ENCODE measurements at regions not wholly inside any gene's neighbourhood (a gene's known extent, or its start where the extent isn't known, plus 50 kb on each side); places are given as distances from the start of the nearest gene placed in this dataset.

DNA sequence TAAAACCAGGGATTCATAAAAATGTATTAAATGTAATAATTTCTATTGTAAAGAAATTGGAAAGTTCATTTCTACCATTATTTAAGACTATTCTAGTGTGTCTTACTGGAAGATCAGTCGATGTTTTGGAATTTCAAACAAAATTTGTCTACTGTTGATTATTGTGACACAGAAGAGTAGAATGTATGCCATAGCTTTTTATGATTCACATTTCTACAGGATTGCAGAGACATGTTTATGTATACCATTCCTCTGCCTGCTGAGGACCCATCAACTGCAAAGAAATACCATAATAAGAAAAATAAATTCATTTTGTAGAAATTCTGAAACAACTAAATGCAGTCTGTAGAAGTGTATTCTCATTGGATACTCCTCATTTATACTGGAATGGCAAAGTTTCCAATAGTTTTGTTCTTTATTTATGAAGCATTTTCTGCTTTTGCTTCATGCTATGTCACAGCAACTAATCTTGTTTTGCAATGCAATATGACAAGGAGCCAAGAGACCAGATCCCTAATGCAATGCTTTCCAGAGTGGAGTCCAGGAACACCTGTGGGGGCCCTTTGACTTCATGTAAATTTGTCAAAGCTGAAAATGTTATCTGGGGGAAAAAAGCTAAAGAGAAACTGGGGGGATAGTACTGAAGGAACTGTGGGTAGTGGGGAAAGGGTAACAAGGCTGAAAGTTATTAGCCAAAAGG lies 172.9 kb upstream of the LRIG3 start:
- Histone ChIP-seq H3K27ac (ENCODE audit: low read depth, low read length) (no peak overlapping the region), H3K4me2 (ENCODE audit: low read length) (no peak overlapping the region), H2BK12ac (ENCODE audit: low read length) (no peak overlapping the region), H3K36me3 (ENCODE audit: control insufficient read depth in 1 of 2, insufficient read depth in 2 of 2, low read length in 2 of 2) (no peaks in the 10 kb centered on the region), H3K9me3 (ENCODE audit: insufficient read depth, low read depth, low read length) (no peaks in the 10 kb centered on the region), H2AFZ (ENCODE audit: insufficient read depth, low read length, poor library complexity) (no peak overlapping the region), H3K23ac (ENCODE audit: low read length) (no peak overlapping the region), H4K8ac (ENCODE audit: low read depth, low read length) (no peak overlapping the region), H4K12ac (ENCODE audit: low read depth, low read length) (no peak overlapping the region), H4K91ac (ENCODE audit: low read depth, low read length) (no peak overlapping the region), H2AK5ac (ENCODE audit: low read length) (no peak overlapping the region), H3K4me3 (ENCODE audit: low read depth, low read length) (no peak overlapping the region), H3K14ac (ENCODE audit: low read length) (no peak overlapping the region), H2BK120ac (ENCODE audit: insufficient read depth, low read length, poor library complexity) (no peak overlapping the region), H3K18ac (ENCODE audit: low read length) (no peak overlapping the region), H3K9ac (ENCODE audit: low read length) (no peak overlapping the region), H3K4me1 (ENCODE audit: control insufficient read depth in 1 of 2, insufficient read depth in 2 of 2, low read length in 2 of 2) (peaks cover 0 to 2% of the 10 kb centered on the region in 2 experiments), H3K79me1 (ENCODE audit: low read length) (no peaks in the 10 kb centered on the region), H2BK5ac (ENCODE audit: low read depth, low read length, poor library complexity) (no peak overlapping the region), H3K79me2 (ENCODE audit: control insufficient read depth, insufficient read depth, low read length, poor library complexity) (no peaks in the 10 kb centered on the region), H3K4ac (ENCODE audit: low read depth, low read length) (no peak overlapping the region), H3K27me3 (ENCODE audit: insufficient read depth, low read length) (no peaks in the 10 kb centered on the region)
- DNase-seq: no peak
- no CpG with 5 or more reads among the region's 1 CpG for WGBS (ENCODE audit: extremely low coverage, insufficient coverage, insufficient read length)

DNA sequence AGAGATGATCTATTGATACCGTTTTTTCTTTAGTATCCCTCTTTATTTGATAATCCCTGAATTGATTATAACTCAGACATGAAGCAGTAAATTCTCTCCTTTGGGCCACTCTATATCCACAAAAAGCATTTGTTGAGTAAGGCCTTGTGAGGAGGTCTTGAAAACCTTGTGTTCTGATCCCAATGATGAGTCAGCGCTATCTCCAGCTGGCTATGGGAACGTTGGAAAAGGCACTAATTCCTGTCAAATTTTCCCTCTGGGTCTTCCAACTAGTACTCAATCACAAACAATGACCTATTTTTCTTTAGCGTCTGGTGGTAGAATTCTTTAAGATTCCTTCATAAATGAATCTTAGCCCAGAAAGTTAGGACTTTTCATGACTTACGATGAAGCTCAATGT lies 168.4 kb upstream of the LRIG3 start:
- no peak overlapping the region for H4K91ac ChIP-seq (ENCODE audit: low read depth, low read length)
- H3K27ac ChIP-seq (ENCODE audit: low read depth, low read length): no peak overlapping the region
- no peak overlapping the region for H3K23ac ChIP-seq (ENCODE audit: low read length)
- H3K79me2 ChIP-seq (ENCODE audit: control insufficient read depth, insufficient read depth, low read length, poor library complexity): no peaks in the 10 kb centered on the region
- H3K9me3 ChIP-seq (ENCODE audit: insufficient read depth, low read depth, low read length): no peaks in the 10 kb centered on the region
- DNase-seq: no peak
- no peaks in the 10 kb centered on the region for H3K27me3 ChIP-seq (ENCODE audit: insufficient read depth, low read length)
- H2AFZ ChIP-seq (ENCODE audit: insufficient read depth, low read length, poor library complexity): no peak overlapping the region
- H3K9ac ChIP-seq (ENCODE audit: low read length): no peak overlapping the region
- H4K12ac ChIP-seq (ENCODE audit: low read depth, low read length): no peak overlapping the region
- H3K36me3 ChIP-seq (ENCODE audit: control insufficient read depth in 1 of 2, insufficient read depth in 2 of 2, low read length in 2 of 2): no peaks in the 10 kb centered on the region
- no peak overlapping the region for H2BK12ac ChIP-seq (ENCODE audit: low read length)
- no peak overlapping the region for H3K4me2 ChIP-seq (ENCODE audit: low read length)
- no peak overlapping the region for H2BK120ac ChIP-seq (ENCODE audit: insufficient read depth, low read length, poor library complexity)
- no peak overlapping the region for H3K18ac ChIP-seq (ENCODE audit: low read length)
- H2BK5ac ChIP-seq (ENCODE audit: low read depth, low read length, poor library complexity): no peak overlapping the region
- H3K4ac ChIP-seq (ENCODE audit: low read depth, low read length): no peak overlapping the region
- H3K4me3 ChIP-seq (ENCODE audit: low read depth, low read length): no peak overlapping the region
- H2AK5ac ChIP-seq (ENCODE audit: low read length): no peak overlapping the region
- H3K4me1 ChIP-seq (ENCODE audit: control insufficient read depth in 1 of 2, insufficient read depth in 2 of 2, low read length in 2 of 2): no peaks in the 10 kb centered on the region
- no peaks in the 10 kb centered on the region for H3K79me1 ChIP-seq (ENCODE audit: low read length)
- no peak overlapping the region for H4K8ac ChIP-seq (ENCODE audit: low read depth, low read length)
- WGBS (ENCODE audit: extremely low coverage, insufficient coverage, insufficient read length): no CpG with 5 or more reads among the region's 5 CpGs
- H3K14ac ChIP-seq (ENCODE audit: low read length): no peak overlapping the region

GRCh38 chr12:59087691-59088090 lies 167.4 kb upstream of the LRIG3 start:
- no peaks in the 10 kb centered on the region for H3K4me1 ChIP-seq (ENCODE audit: control insufficient read depth in 1 of 2, insufficient read depth in 2 of 2, low read length in 2 of 2)
- no peak overlapping the region for H2BK120ac ChIP-seq (ENCODE audit: insufficient read depth, low read length, poor library complexity)
- H3K23ac ChIP-seq (ENCODE audit: low read length): no peak overlapping the region
- H2BK5ac ChIP-seq (ENCODE audit: low read depth, low read length, poor library complexity): no peak overlapping the region
- no peak overlapping the region for H3K4ac ChIP-seq (ENCODE audit: low read depth, low read length)
- H3K27ac ChIP-seq (ENCODE audit: low read depth, low read length): no peak overlapping the region
- no CpG with 5 or more reads among the region's 3 CpGs for WGBS (ENCODE audit: extremely low coverage, insufficient coverage, insufficient read length)
- no peak overlapping the region for H3K4me2 ChIP-seq (ENCODE audit: low read length)
- no peaks in the 10 kb centered on the region for H3K36me3 ChIP-seq (ENCODE audit: control insufficient read depth in 1 of 2, insufficient read depth in 2 of 2, low read length in 2 of 2)
- no peaks in the 10 kb centered on the region for H3K79me2 ChIP-seq (ENCODE audit: control insufficient read depth, insufficient read depth, low read length, poor library complexity)
- H3K79me1 ChIP-seq (ENCODE audit: low read length): no peaks in the 10 kb centered on the region
- H2AK5ac ChIP-seq (ENCODE audit: low read length): no peak overlapping the region
- H3K14ac ChIP-seq (ENCODE audit: low read length): no peak overlapping the region
- H3K18ac ChIP-seq (ENCODE audit: low read length): no peak overlapping the region
- H3K9ac ChIP-seq (ENCODE audit: low read length): no peak overlapping the region
- no peak for DNase-seq
- H3K9me3 ChIP-seq (ENCODE audit: insufficient read depth, low read depth, low read length): no peaks in the 10 kb centered on the region
- no peak overlapping the region for H2AFZ ChIP-seq (ENCODE audit: insufficient read depth, low read length, poor library complexity)
- no peak overlapping the region for H2BK12ac ChIP-seq (ENCODE audit: low read length)
- no peak overlapping the region for H4K8ac ChIP-seq (ENCODE audit: low read depth, low read length)
- no peak overlapping the region for H4K91ac ChIP-seq (ENCODE audit: low read depth, low read length)
- no peak overlapping the region for H3K4me3 ChIP-seq (ENCODE audit: low read depth, low read length)
- H3K27me3 ChIP-seq (ENCODE audit: insufficient read depth, low read length): no peaks in the 10 kb centered on the region
- H4K12ac ChIP-seq (ENCODE audit: low read depth, low read length): no peak overlapping the region

GRCh38 chr12:59087077-59087673 lies 166.9 kb upstream of the LRIG3 start:
- Histone ChIP-seq H3K9ac (ENCODE audit: low read length) (no peak overlapping the region), H2BK12ac (ENCODE audit: low read length) (no peak overlapping the region), H2BK5ac (ENCODE audit: low read depth, low read length, poor library complexity) (no peak overlapping the region), H4K91ac (ENCODE audit: low read depth, low read length) (no peak overlapping the region), H3K79me2 (ENCODE audit: control insufficient read depth, insufficient read depth, low read length, poor library complexity) (no peaks in the 10 kb centered on the region), H3K4ac (ENCODE audit: low read depth, low read length) (no peak overlapping the region), H4K12ac (ENCODE audit: low read depth, low read length) (no peak overlapping the region), H2AFZ (ENCODE audit: insufficient read depth, low read length, poor library complexity) (no peak overlapping the region), H4K8ac (ENCODE audit: low read depth, low read length) (no peak overlapping the region), H3K27ac (ENCODE audit: low read depth, low read length) (no peak overlapping the region), H3K27me3 (ENCODE audit: insufficient read depth, low read length) (no peaks in the 10 kb centered on the region), H3K4me1 (ENCODE audit: control insufficient read depth in 1 of 2, insufficient read depth in 2 of 2, low read length in 2 of 2) (no peaks in the 10 kb centered on the region), H2AK5ac (ENCODE audit: low read length) (no peak overlapping the region), H3K23ac (ENCODE audit: low read length) (no peak overlapping the region), H3K36me3 (ENCODE audit: control insufficient read depth in 1 of 2, insufficient read depth in 2 of 2, low read length in 2 of 2) (no peaks in the 10 kb centered on the region), H3K4me2 (ENCODE audit: low read length) (no peak overlapping the region), H3K9me3 (ENCODE audit: insufficient read depth, low read depth, low read length) (no peaks in the 10 kb centered on the region), H3K4me3 (ENCODE audit: low read depth, low read length) (no peak overlapping the region), H3K18ac (ENCODE audit: low read length) (no peak overlapping the region), H2BK120ac (ENCODE audit: insufficient read depth, low read length, poor library complexity) (no peak overlapping the region), H3K79me1 (ENCODE audit: low read length) (no peaks in the 10 kb centered on the region), H3K14ac (ENCODE audit: low read length) (no peak overlapping the region)
- no peak for DNase-seq

Measured in trophoblast cell (in vitro differentiated cells and primary cell).